DND-41 (cell line): ENCODE measurements at regions not wholly inside any gene's neighbourhood (a gene's known extent, or its start where the extent isn't known, plus 50 kb on each side); places are given as distances from the start of the nearest gene placed in this dataset.

Experiments used
- ATAC-seq: fragments of 200-7000 bp; cut with Tn5 transposase; 3 replicates; pipeline ENCODE4 v1.9.1; 2021; ENCODE audit warnings: low read depth; ENCODE audit not compliant: insufficient read depth
- DNase-seq: peaks from one replicate; pipeline ENCODE4 v3.0.0-alpha.2; 2020
- H2AFZ ChIP-seq: 2 replicates; pipeline ENCODE4 v1.6.0; 2012; ENCODE audit warnings: low read depth, low read length
- H3K27ac ChIP-seq: 2 replicates; pipeline ENCODE4 v1.5.1; 2012; ENCODE audit warnings: low read length, inconsistent platforms
- H3K27me3 ChIP-seq: fragments of 200-600 bp; sonication (generic); 2 replicates; pipeline ENCODE4 v1.6.0; 2012; ENCODE audit warnings: low read length, mild to moderate bottlenecking, inconsistent platforms; ENCODE audit not compliant: insufficient read depth, poor library complexity
- H3K36me3 ChIP-seq: 2 replicates; pipeline ENCODE4 v1.5.1; 2012; ENCODE audit warnings: low read length, inconsistent platforms; ENCODE audit not compliant: insufficient read depth
- H3K4me1 ChIP-seq: 2 replicates; pipeline ENCODE4 v1.5.1; 2012; ENCODE audit warnings: mild to moderate bottlenecking, low read length; ENCODE audit not compliant: insufficient read depth
- H3K4me2 ChIP-seq: 2 replicates; pipeline ENCODE4 v1.6.0; 2012; ENCODE audit warnings: mild to moderate bottlenecking, moderate library complexity, low read length, inconsistent platforms; ENCODE audit not compliant: insufficient read depth
- H3K4me3 ChIP-seq, 2 experiments: fragments of 200-600 bp in 1 of 2; shearing (Covaris generic) in 1 of 2; 2 replicates each; pipeline ENCODE4 v1.5.1; 2012 to 2016; ENCODE audit warnings: inconsistent platforms in 2 of 2, low read length in 2 of 2, mild to moderate bottlenecking in 2 of 2, low read depth in 1 of 2, moderate library complexity in 1 of 2
- H3K79me2 ChIP-seq: 2 replicates; pipeline ENCODE4 v1.6.0; 2012; ENCODE audit warnings: low read length, inconsistent platforms; ENCODE audit not compliant: insufficient read depth
- H3K9ac ChIP-seq: 2 replicates; pipeline ENCODE4 v1.6.0; 2012; ENCODE audit warnings: low read depth, mild to moderate bottlenecking, inconsistent platforms, low read length, moderate library complexity
- H3K9me3 ChIP-seq: 2 replicates; pipeline ENCODE4 v1.5.1; 2012; ENCODE audit warnings: low read length, moderate library complexity, mild to moderate bottlenecking, inconsistent platforms; ENCODE audit not compliant: insufficient read depth, severe bottlenecking
- H4K20me1 ChIP-seq: 2 replicates; pipeline ENCODE4 v1.6.0; 2012; ENCODE audit warnings: low read length; ENCODE audit not compliant: insufficient read depth
- EZH2 ChIP-seq: IDR thresholded peaks from 3 replicates; pipeline ENCODE4 v1.6.1; 2012; ENCODE audit warnings: borderline replicate concordance, low read depth, mild to moderate bottlenecking, moderate library complexity, low read length, inconsistent platforms; ENCODE audit not compliant: severe bottlenecking
- TF ChIP-seq, protein P1 (sequence below): IDR thresholded peaks from 2 replicates; pipeline ENCODE4 v1.5.1; 2012; ENCODE audit warnings: borderline replicate concordance, low read length, moderate library complexity, mild to moderate bottlenecking; ENCODE audit not compliant: poor library complexity, severe bottlenecking; ENCODE audit errors: extremely low read depth

GRCh38 chr2:120836281-120836680 is 100.6 kb downstream of the GLI2 start:
- Histone ChIP-seq H3K4me2 (no peak overlapping the region), H4K20me1 (no peaks in the 10 kb centered on the region), H3K4me3 (no peak overlapping the region), H3K27me3 (peaks cover 7% of the 10 kb centered on the region), H3K9ac (no peak overlapping the region), H3K36me3 (no peaks in the 10 kb centered on the region), H3K9me3 (no peaks in the 10 kb centered on the region), H3K4me1 (no peaks in the 10 kb centered on the region), H2AFZ (no peak overlapping the region), H3K79me2 (no peaks in the 10 kb centered on the region), H3K27ac (no peak overlapping the region)
- TF ChIP-seq EZH2 = no peak
- TF ChIP-seq, protein P1, sequence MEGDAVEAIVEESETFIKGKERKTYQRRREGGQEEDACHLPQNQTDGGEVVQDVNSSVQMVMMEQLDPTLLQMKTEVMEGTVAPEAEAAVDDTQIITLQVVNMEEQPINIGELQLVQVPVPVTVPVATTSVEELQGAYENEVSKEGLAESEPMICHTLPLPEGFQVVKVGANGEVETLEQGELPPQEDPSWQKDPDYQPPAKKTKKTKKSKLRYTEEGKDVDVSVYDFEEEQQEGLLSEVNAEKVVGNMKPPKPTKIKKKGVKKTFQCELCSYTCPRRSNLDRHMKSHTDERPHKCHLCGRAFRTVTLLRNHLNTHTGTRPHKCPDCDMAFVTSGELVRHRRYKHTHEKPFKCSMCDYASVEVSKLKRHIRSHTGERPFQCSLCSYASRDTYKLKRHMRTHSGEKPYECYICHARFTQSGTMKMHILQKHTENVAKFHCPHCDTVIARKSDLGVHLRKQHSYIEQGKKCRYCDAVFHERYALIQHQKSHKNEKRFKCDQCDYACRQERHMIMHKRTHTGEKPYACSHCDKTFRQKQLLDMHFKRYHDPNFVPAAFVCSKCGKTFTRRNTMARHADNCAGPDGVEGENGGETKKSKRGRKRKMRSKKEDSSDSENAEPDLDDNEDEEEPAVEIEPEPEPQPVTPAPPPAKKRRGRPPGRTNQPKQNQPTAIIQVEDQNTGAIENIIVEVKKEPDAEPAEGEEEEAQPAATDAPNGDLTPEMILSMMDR = no peak
- ATAC-seq (no peak), DNase-seq (no peak)

- Histone ChIP-seq H3K27me3 (peaks cover 3% of the 10 kb centered on the region), H3K9me3 (no peaks in the 10 kb centered on the region), H3K9ac (no peak overlapping the region), H4K20me1 (no peaks in the 10 kb centered on the region), H2AFZ (no peak overlapping the region), H3K79me2 (no peaks in the 10 kb centered on the region), H3K27ac (no peak overlapping the region), H3K4me1 (no peaks in the 10 kb centered on the region), H3K36me3 (no peaks in the 10 kb centered on the region), H3K4me2 (no peak overlapping the region), H3K4me3 (no peak overlapping the region)
- TF ChIP-seq, protein P1 = no peak
- no peak for TF ChIP-seq EZH2
- DNase-seq (no peak), ATAC-seq (no peak)
Observed at GRCh38 chr2:120840795-120841487, 105.3 kb downstream of the GLI2 start.

DNA sequence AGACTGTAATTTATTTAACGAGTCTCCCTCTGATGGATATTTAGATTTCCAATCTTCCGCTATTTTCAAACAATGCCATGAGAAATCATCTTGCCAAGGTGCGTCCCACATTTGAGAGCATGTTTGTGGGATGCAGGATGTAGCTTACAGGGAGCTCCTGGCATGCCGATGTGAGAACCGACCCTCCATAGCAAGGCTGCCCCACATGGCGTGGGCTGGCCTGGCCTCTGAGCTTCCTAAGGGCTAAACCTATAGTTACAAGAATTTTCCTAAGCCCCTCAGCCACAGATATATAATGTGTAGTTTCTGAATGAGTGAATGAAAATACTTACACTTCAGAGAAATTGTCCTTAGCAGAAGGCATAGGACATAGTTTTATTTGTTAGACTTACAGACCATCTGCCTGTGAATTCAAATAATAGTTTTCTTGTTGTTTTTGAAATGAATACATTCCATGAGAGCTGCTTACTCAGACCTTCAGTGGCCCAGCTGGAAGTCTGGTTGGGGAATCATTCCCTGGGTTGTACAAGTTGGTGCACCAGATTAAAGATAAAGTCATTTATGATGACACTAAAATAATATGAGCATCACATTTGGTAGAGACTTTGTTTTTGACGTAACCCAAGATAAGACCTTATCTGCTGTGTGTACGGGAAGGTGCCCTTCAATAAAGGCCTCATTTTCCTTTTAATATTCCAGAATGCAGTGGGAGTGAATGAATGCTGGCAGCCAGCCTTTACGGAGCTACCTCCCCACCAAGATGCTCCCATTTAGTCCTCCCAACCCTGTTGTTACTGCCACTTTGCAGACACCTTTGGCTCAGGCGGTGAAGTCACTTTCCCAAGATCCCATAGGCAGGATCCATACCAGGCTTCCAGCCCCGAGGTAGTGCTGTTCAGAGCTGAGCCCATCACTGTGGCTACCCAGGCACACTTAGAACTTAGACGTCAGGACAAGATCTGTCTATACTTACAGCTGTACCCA is 107.1 kb downstream of the GLI2 start:
- peaks cover 3% of the 10 kb centered on the region for H3K27me3 ChIP-seq
- H3K9me3 ChIP-seq = no peaks in the 10 kb centered on the region
- no peak overlapping the region for H3K4me2 ChIP-seq
- DNase-seq = no peak
- no peak overlapping the region for H3K9ac ChIP-seq
- H3K36me3 ChIP-seq = no peaks in the 10 kb centered on the region
- TF ChIP-seq EZH2 = no peak
- TF ChIP-seq, protein P1 = no peak
- H3K79me2 ChIP-seq = no peaks in the 10 kb centered on the region
- no peak overlapping the region for H3K27ac ChIP-seq
- no peak overlapping the region for H2AFZ ChIP-seq
- no peaks in the 10 kb centered on the region for H3K4me1 ChIP-seq
- no peak overlapping the region for H3K4me3 ChIP-seq
- ATAC-seq = no peak
- H4K20me1 ChIP-seq = no peaks in the 10 kb centered on the region
